Breast epithelium (tissue), 3 donors: ENCODE measurements at regions not wholly inside any gene's neighbourhood (a gene's known extent, or its start where the extent isn't known, plus 50 kb on each side); places are given as distances from the start of the nearest gene placed in this dataset.

Source experiments
- CTCF ChIP-seq, 3 donors: fragments of 450-650 bp; IDR thresholded peaks; one replicate each; pipeline ENCODE4 v1.5.1; 2016 to 2017; ENCODE audit warnings: antibody characterized with exemption in 3 of 3, mild to moderate bottlenecking in 3 of 3, moderate library complexity in 3 of 3
- POLR2A ChIP-seq: fragments of 450-650 bp; IDR thresholded peaks from one replicate; pipeline ENCODE4 v1.6.1; 2016; ENCODE audit warnings: antibody characterized with exemption, mild to moderate bottlenecking, moderate library complexity
- POLR2AphosphoS5 ChIP-seq, 3 donors: sonication (generic); formaldehyde crosslinking; IDR thresholded peaks; one replicate each; pipeline ENCODE4 v1.6.1; 2017; ENCODE audit warnings: antibody characterized with exemption in 3 of 3

GRCh38 chr2:155600296-155600695 is 732.2 kb downstream of the NR4A2 start:
- TF ChIP-seq CTCF (IDR thresholded peaks at IDR 0.05) (no peak), POLR2A (no peak), POLR2AphosphoS5 (IDR thresholded peaks at IDR 0.05) (no peak)
